PC-3 (cell line): ENCODE measurements at regions not wholly inside any gene's neighbourhood (a gene's known extent, or its start where the extent isn't known, plus 50 kb on each side); places are given as distances from the start of the nearest gene placed in this dataset.

Source experiments
- ATAC-seq: fragments of 200-7000 bp; cut with Tn5 transposase; 2 replicates; pipeline ENCODE4 v1.9.1; 2020; ENCODE audit warnings: mild to moderate bottlenecking, moderate library complexity
- BruUV-seq: library from RNA; stranded (reverse); fragments of 400-500 nt; replicated peaks from 2 replicates; lab custom pipeline; 2021; lab: Mats Ljungman, UMichigan
- CTCF ChIA-PET: fragments of 300-600 bp; sonication (Branson Sonifier 250); formaldehyde crosslinking; loops from one replicate; lab custom pipeline; 2022; ENCODE audit warnings: antibody characterized with exemption; lab: Charles Lee
- POLR2A ChIA-PET: fragments of 300-600 bp; sonication (Branson Sonifier 250); formaldehyde crosslinking; loops from one replicate; lab custom pipeline; 2022; ENCODE audit warnings: antibody characterized with exemption; ENCODE audit not compliant: unreplicated experiment; lab: Charles Lee
- DNase-seq: peaks from one replicate; pipeline ENCODE4 v3.0.0-alpha.2; 2015
- H2AFZ ChIP-seq: fragments of 300-600 bp; sonication (generic); 2 replicates; pipeline ENCODE4 v1.6.0; 2016; ENCODE audit warnings: antibody characterized with exemption, low read length
- H3F3A ChIP-seq: fragments of 300-600 bp; sonication (generic); one replicate; pipeline ENCODE4 v1.6.0; 2017; ENCODE audit warnings: antibody characterized with exemption, low read length, control low read depth, mild to moderate bottlenecking; ENCODE audit not compliant: unreplicated experiment
- H3K27ac ChIP-seq: fragments of 300-600 bp; sonication (generic); 2 replicates; pipeline ENCODE4 v1.5.1; 2016; ENCODE audit warnings: mild to moderate bottlenecking, low read length
- H3K27me3 ChIP-seq: fragments of 300-600 bp; sonication (generic); 2 replicates; pipeline ENCODE4 v1.6.1; 2016; ENCODE audit warnings: low read length, mixed read lengths
- H3K36me3 ChIP-seq: fragments of 300-600 bp; sonication (generic); 2 replicates; pipeline ENCODE4 v1.6.1; 2016; ENCODE audit warnings: low read depth, mixed run types, low read length, mixed read lengths
- H3K4me1 ChIP-seq: fragments of 300-600 bp; sonication (generic); 2 replicates; pipeline ENCODE4 v1.5.1; 2016; ENCODE audit warnings: low read length; ENCODE audit not compliant: insufficient read depth
- H3K4me2 ChIP-seq: fragments of 300-600 bp; sonication (generic); 2 replicates; pipeline ENCODE4 v1.6.0; 2016; ENCODE audit warnings: low read length
- H3K4me3 ChIP-seq: fragments of 300-600 bp; sonication (generic); 2 replicates; pipeline ENCODE4 v1.5.1; 2016; ENCODE audit warnings: mild to moderate bottlenecking, low read length, mixed read lengths
- H3K79me2 ChIP-seq: fragments of 300-600 bp; sonication (generic); 2 replicates; pipeline ENCODE4 v1.6.1; 2017; ENCODE audit warnings: low read length, mixed read lengths
- H3K9ac ChIP-seq: fragments of 300-600 bp; sonication (generic); 2 replicates; pipeline ENCODE4 v1.6.0; 2016; ENCODE audit warnings: mild to moderate bottlenecking, low read length
- H3K9me2 ChIP-seq: fragments of 300-600 bp; sonication (generic); replicated peaks from 2 replicates; pipeline ENCODE4 v1.6.1; 2016; ENCODE audit warnings: mixed run types, low read length, mixed read lengths
- H3K9me3 ChIP-seq: fragments of 300-600 bp; sonication (generic); 2 replicates; pipeline ENCODE4 v1.6.1; 2016; ENCODE audit warnings: low read length, mixed read lengths
- H4K20me1 ChIP-seq: fragments of 300-600 bp; sonication (generic); 2 replicates; pipeline ENCODE4 v1.6.1; 2016; ENCODE audit warnings: low read length, mixed read lengths
- CTCF ChIP-seq: fragments of 300-600 bp; sonication (generic); conservative IDR thresholded peaks from 2 replicates; pipeline ENCODE4 v1.5.1; 2017; ENCODE audit warnings: antibody characterized with exemption, low read depth, mild to moderate bottlenecking, low read length
- EZH2 ChIP-seq: fragments of 300-600 bp; sonication (generic); IDR thresholded peaks from one replicate; pipeline ENCODE4 v1.6.1; 2017; ENCODE audit warnings: antibody characterized with exemption, mild to moderate bottlenecking, low read length; ENCODE audit not compliant: unreplicated experiment
- EZH2phosphoT487 ChIP-seq: fragments of 300-600 bp; sonication (generic); IDR thresholded peaks from 2 replicates; pipeline ENCODE4 v1.6.1; 2018; ENCODE audit warnings: mild to moderate bottlenecking, antibody characterized with exemption, low read length, borderline replicate concordance
- intact Hi-C: fragments of 100-400 bp; cut with micrococcal nuclease; formaldehyde crosslinking; loops from 2 replicates; pipeline ENCODE4 v1.9.0; 2023

DNA sequence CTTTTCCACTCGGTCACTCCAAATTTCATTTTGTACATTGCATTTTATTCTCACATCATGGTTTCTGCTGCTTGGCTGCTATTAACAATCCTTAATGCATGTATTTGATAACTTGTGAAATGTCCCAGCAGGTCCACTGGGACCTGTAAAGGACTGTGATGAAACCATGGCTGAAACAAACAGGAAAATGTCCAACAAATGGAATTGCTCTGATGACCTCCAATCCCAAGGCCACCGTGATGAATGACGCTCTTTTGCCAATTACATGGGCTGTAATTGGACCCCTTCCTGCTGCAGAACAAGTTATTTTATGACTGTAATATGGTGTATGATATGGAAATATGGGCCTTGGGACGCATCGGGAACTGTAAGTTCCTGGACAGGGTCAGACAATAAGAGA lies 224.2 kb upstream of the CXCR4 start:
- TF ChIP-seq EZH2phosphoT487 = no peak
- TF ChIP-seq CTCF = no peak
- TF ChIP-seq EZH2 = no peak
- no TSS peak for BruUV-seq
- Histone ChIP-seq H3K36me3 (no peaks in the 10 kb centered on the region), H3K79me2 (no peaks in the 10 kb centered on the region), H3K9me3 (no peaks in the 10 kb centered on the region), H3K4me1 (no peaks in the 10 kb centered on the region), H3K27me3 (no peaks in the 10 kb centered on the region), H3K4me3 (no peak overlapping the region), H4K20me1 (no peaks in the 10 kb centered on the region), H3K9me2 (no peaks in the 10 kb centered on the region), H3K4me2 (no peak overlapping the region), H3K27ac (no peak overlapping the region), H3F3A (no peaks in the 10 kb centered on the region), H3K9ac (no peak overlapping the region), H2AFZ (no peak overlapping the region)
- ChIA-PET POLR2A (no interaction called here), CTCF (no interaction called here)
- intact Hi-C loops = no loop called here
- DNase-seq (no peak), ATAC-seq (no peak)

- no peak for TF ChIP-seq CTCF
- TF ChIP-seq EZH2phosphoT487 = no peak
- TF ChIP-seq EZH2 = no peak
- Histone ChIP-seq H3K4me2 (no peak overlapping the region), H4K20me1 (no peaks in the 10 kb centered on the region), H3K27me3 (0 out of 2 replicates have a peak, but pooled peaks cover 3% of the 10 kb centered on the region), H3K4me1 (no peaks in the 10 kb centered on the region), H2AFZ (no peak overlapping the region), H3K36me3 (no peaks in the 10 kb centered on the region), H3K4me3 (no peak overlapping the region), H3K9me2 (no peaks in the 10 kb centered on the region), H3K79me2 (no peaks in the 10 kb centered on the region), H3K9ac (no peak overlapping the region), H3K27ac (no peak overlapping the region), H3K9me3 (no peaks in the 10 kb centered on the region), H3F3A (no peaks in the 10 kb centered on the region)
- DNase-seq = no peak
- intact Hi-C loops = no loop called here
- no peak for ATAC-seq
- no TSS peak for BruUV-seq
- ChIA-PET POLR2A (no interaction called here), CTCF (no interaction called here)
Measured at GRCh38 chr2:136334967-136335366, 217.0 kb upstream of the CXCR4 start.

- intact Hi-C loops = no loop called here
- no peak for ATAC-seq
- Histone ChIP-seq H3F3A (no peaks in the 10 kb centered on the region), H2AFZ (no peak overlapping the region), H3K79me2 (no peaks in the 10 kb centered on the region), H3K4me2 (no peak overlapping the region), H3K9me2 (no peaks in the 10 kb centered on the region), H4K20me1 (no peaks in the 10 kb centered on the region), H3K4me3 (no peak overlapping the region), H3K9me3 (no peaks in the 10 kb centered on the region), H3K27ac (no peak overlapping the region), H3K36me3 (no peaks in the 10 kb centered on the region), H3K4me1 (no peaks in the 10 kb centered on the region), H3K9ac (no peak overlapping the region), H3K27me3 (0 out of 2 replicates have a peak, but pooled peaks cover 3% of the 10 kb centered on the region)
- no peak for DNase-seq
- CTCF ChIA-PET = no interaction called here
- BruUV-seq = no TSS peak
- POLR2A ChIA-PET = no interaction called here
- no peak for TF ChIP-seq EZH2phosphoT487
- TF ChIP-seq CTCF = no peak
- no peak for TF ChIP-seq EZH2
Measured at GRCh38 chr2:136332436-136333095, 214.6 kb upstream of the CXCR4 start.
